Left lobe of liver (tissue), 2 donors: ENCODE measurements at regions not wholly inside any gene's neighbourhood (a gene's known extent, or its start where the extent isn't known, plus 50 kb on each side); places are given as distances from the start of the nearest gene placed in this dataset.
"Not testable (repeated sequence)": the region's sequence is repeated elsewhere in the genome, so short reads cannot be mapped to it uniquely, and the experiment has no call there.

Source experiments
- ATAC-seq: fragments of 200-7000 bp; cut with Tn5 transposase; one replicate; pipeline ENCODE4 v1.9.1; 2020; ENCODE audit warnings: mild to moderate bottlenecking, moderate library complexity
- DNase-seq: peaks from one replicate; pipeline ENCODE4 v3.0.0-alpha.2; 2020; ENCODE audit warnings: low spot score
- donor health status: DM: no; HTN: no; CAD: no; lungs with moderate emphysema.
- donor health status: DM: no; HTN: yes; CAD: no.

GRCh38 chr18:77369644-77370043 lies 120.0 kb downstream of the GALR1 start:
- no peak for DNase-seq
- no peak for ATAC-seq

- DNase-seq (no peak), ATAC-seq (no peak)
Observed at GRCh38 chr18:77373730-77374445, 124.2 kb downstream of the GALR1 start.

GRCh38 chr18:77374446-77374805 lies 124.8 kb downstream of the GALR1 start:
- DNase-seq, result no peak
- ATAC-seq, result no peak

GRCh38 chr18:77376043-77376732 lies 126.5 kb downstream of the GALR1 start:
- no peak for DNase-seq
- ATAC-seq, result no peak

GRCh38 chr18:77376733-77377094 lies 127.1 kb downstream of the GALR1 start:
- ATAC-seq (no peak), DNase-seq (no peak)

GRCh38 chr18:77377813-77378212 lies 128.2 kb downstream of the GALR1 start:
- DNase-seq (no peak), ATAC-seq (no peak)

- ATAC-seq, result no peak
- DNase-seq, result no peak
Observed at GRCh38 chr18:77379976-77380509, 130.4 kb downstream of the GALR1 start.

GRCh38 chr18:77380695-77381094 lies 131.0 kb downstream of the GALR1 start:
- DNase-seq (no peak), ATAC-seq (no peak)

- no peak for DNase-seq
- ATAC-seq, result no peak
Observed at GRCh38 chr18:77392321-77392720, 142.7 kb downstream of the GALR1 start.

- no peak for DNase-seq
- no peak for ATAC-seq
Observed at GRCh38 chr18:77393519-77393918, 143.9 kb downstream of the GALR1 start.

- DNase-seq, result no peak
- ATAC-seq, result no peak
Observed at GRCh38 chr18:77395953-77396352, 146.3 kb downstream of the GALR1 start.

- no peak for DNase-seq
- no peak for ATAC-seq
Observed at GRCh38 chr18:77397056-77397455, 147.4 kb downstream of the GALR1 start.

- ATAC-seq, result no peak
- no peak for DNase-seq
Observed at GRCh38 chr18:77397617-77398016, 148.0 kb downstream of the GALR1 start.

GRCh38 chr18:77400561-77400960 lies 150.9 kb downstream of the GALR1 start:
- ATAC-seq (no peak), DNase-seq (no peak)

GRCh38 chr18:77401173-77401572 lies 151.5 kb downstream of the GALR1 start:
- DNase-seq (no peak), ATAC-seq (no peak)

GRCh38 chr18:77403969-77404535 lies 154.4 kb downstream of the GALR1 start:
- DNase-seq, result no peak
- no peak for ATAC-seq

GRCh38 chr18:77405096-77405495 lies 155.4 kb downstream of the GALR1 start:
- DNase-seq, result no peak

GRCh38 chr18:77407733-77408132 lies 158.1 kb downstream of the GALR1 start:
- no peak for DNase-seq
- no peak for ATAC-seq

More at GRCh38 chr18:77405096-77405495, 155.4 kb downstream of the GALR1 start:
- no peak for ATAC-seq

- DNase-seq, ATAC-seq: not testable (repeated sequence)
Observed at GRCh38 chr18:77421546-77421945, 171.9 kb downstream of the GALR1 start.

GRCh38 chr18:77422974-77423867 lies 173.6 kb downstream of the GALR1 start:
- ATAC-seq (no peak), DNase-seq (no peak)

GRCh38 chr18:77433076-77433475 lies 183.4 kb downstream of the GALR1 start:
- no peak for DNase-seq
- ATAC-seq, result no peak
